Endothelial cell of umbilical vein (primary cell): ENCODE measurements at regions not wholly inside any gene's neighbourhood (a gene's known extent, or its start where the extent isn't known, plus 50 kb on each side); places are given as distances from the start of the nearest gene placed in this dataset.

Source experiments
- BruUV-seq: library from RNA; stranded (reverse); fragments of 400-500 nt; replicated peaks from 2 replicates; lab custom pipeline; 2021; lab: Mats Ljungman, UMichigan
- CTCF ChIA-PET: fragments of 300-600, 350-600 bp; sonication (Branson Sonifier 250); formaldehyde crosslinking; loops from one replicate; lab custom pipeline; 2021; ENCODE audit warnings: antibody characterized with exemption, inconsistent platforms; lab: Charles Lee
- POLR2A ChIA-PET: fragments of 300-600, 350-600 bp; sonication (Branson Sonifier 250); formaldehyde crosslinking; loops from one replicate; lab custom pipeline; 2021; ENCODE audit warnings: antibody characterized with exemption, inconsistent platforms; lab: Charles Lee
- DNase-seq: peaks from one replicate; pipeline ENCODE4 v3.0.0-alpha.2; 2011; ENCODE audit warnings: low read depth, low spot score
- FAIRE-seq: peaks from 2 replicates; lab custom pipeline; 2011; peaks lifted over from hg19 to GRCh38; lab: Jason Lieb, UNC
- H2AFZ ChIP-seq: 2 replicates; pipeline ENCODE4 v1.6.0; 2012; ENCODE audit warnings: low read depth, low read length, control low read depth, inconsistent platforms
- H3K27ac ChIP-seq: 2 replicates; pipeline ENCODE4 v1.5.1; 2011; ENCODE audit warnings: low read depth, mild to moderate bottlenecking, control low read depth, low read length, moderate library complexity; ENCODE audit not compliant: insufficient read depth
- H3K27me3 ChIP-seq, 2 experiments: 2 replicates each; pipeline versions ENCODE4 v1.6.0 to v1.6.1; 2011; ENCODE audit warnings: low read length in 2 of 2, mixed read lengths in 1 of 2; ENCODE audit not compliant: control insufficient read depth in 2 of 2, insufficient read depth in 2 of 2
- H3K36me3 ChIP-seq, 2 experiments: 2 replicates in 1 of 2; 3 replicates in 1 of 2; pipeline ENCODE4 v1.5.1; 2011; ENCODE audit warnings: low read length in 2 of 2, mild to moderate bottlenecking in 1 of 2, moderate library complexity in 1 of 2; ENCODE audit not compliant: control insufficient read depth in 2 of 2, insufficient read depth in 2 of 2; ENCODE audit errors: extremely low read depth in 1 of 2
- H3K4me1 ChIP-seq: 3 replicates; pipeline ENCODE4 v1.5.1; 2011; ENCODE audit warnings: mild to moderate bottlenecking, low read length; ENCODE audit not compliant: control insufficient read depth, insufficient read depth; ENCODE audit errors: extremely low read depth
- H3K4me2 ChIP-seq: 2 replicates; pipeline ENCODE4 v1.6.1; 2011; ENCODE audit warnings: low read length, control low read depth, mixed read lengths; ENCODE audit not compliant: insufficient read depth
- H3K4me3 ChIP-seq, 3 experiments: fragments of 200-600 bp in 1 of 3; sonication (generic), shearing (Covaris generic) in 1 of 3; replicated peaks in 1 of 3; 2 replicates each; pipeline ENCODE4 v1.5.1; 2011 to 2016; ENCODE audit warnings: control low read depth in 3 of 3, low read length in 3 of 3, mild to moderate bottlenecking in 2 of 3, inconsistent platforms in 1 of 3, low read depth in 1 of 3, moderate library complexity in 1 of 3; ENCODE audit not compliant: insufficient read depth in 1 of 3
- H3K79me2 ChIP-seq: 2 replicates; pipeline ENCODE4 v1.6.0; 2012; ENCODE audit warnings: low read length, inconsistent platforms; ENCODE audit not compliant: control insufficient read depth, insufficient read depth
- H3K9ac ChIP-seq: replicated peaks from 2 replicates; pipeline ENCODE3; 2011; ENCODE audit warnings: low read length, control low read depth; ENCODE audit not compliant: insufficient read depth; ENCODE audit errors: extremely low read depth
- H3K9me1 ChIP-seq: replicated peaks from 3 replicates; pipeline ENCODE4 v1.6.0; 2011; ENCODE audit warnings: mild to moderate bottlenecking, low read length; ENCODE audit not compliant: control insufficient read depth, insufficient read depth; ENCODE audit errors: extremely low read depth
- H3K9me3 ChIP-seq: replicated peaks from 2 replicates; pipeline ENCODE4 v1.5.1; 2012; ENCODE audit warnings: low read length, inconsistent platforms; ENCODE audit not compliant: control insufficient read depth, insufficient read depth
- H4K20me1 ChIP-seq: replicated peaks from 2 replicates; pipeline ENCODE3; 2011; ENCODE audit warnings: mild to moderate bottlenecking, low read length; ENCODE audit not compliant: control insufficient read depth, insufficient read depth; ENCODE audit errors: extremely low read depth
- EZH2 ChIP-seq: IDR thresholded peaks from 2 replicates; pipeline ENCODE4 v1.6.1; 2012; ENCODE audit warnings: borderline replicate concordance, low read depth, mild to moderate bottlenecking, moderate library complexity, low read length, inconsistent platforms; ENCODE audit not compliant: severe bottlenecking
- GATA2 ChIP-seq: IDR thresholded peaks from 2 replicates; pipeline ENCODE4 v1.7.0; 2011; ENCODE audit warnings: low read depth, mild to moderate bottlenecking, moderate library complexity, mixed read lengths, low read length; ENCODE audit not compliant: insufficient read length, insufficient read depth
- JUN ChIP-seq: IDR thresholded peaks from 2 replicates; pipeline ENCODE4 v1.6.1; 2011; ENCODE audit warnings: borderline replicate concordance, low read depth; ENCODE audit not compliant: insufficient read length, insufficient read depth
- MYC ChIP-seq: IDR thresholded peaks from one replicate; pipeline ENCODE4 v1.6.1; 2011; ENCODE audit warnings: mild to moderate bottlenecking, low read depth, low read length
- POLR2A ChIP-seq: IDR thresholded peaks from 2 replicates; pipeline ENCODE4 v1.6.1; 2012; ENCODE audit warnings: low read depth, mild to moderate bottlenecking, control low read depth, low read length
- POLR2AphosphoS5 ChIP-seq: IDR thresholded peaks from 2 replicates; pipeline ENCODE4 v1.6.1; 2012; ENCODE audit warnings: low read depth, mild to moderate bottlenecking, control low read depth, low read length, moderate library complexity; ENCODE audit not compliant: insufficient read depth
- dilution Hi-C: fragments of 300-500 bp; cut with MboI; formaldehyde crosslinking; loops from one replicate; pipeline ENCODE4 v1.15.0; 2019; ENCODE audit warnings: low sequenced_read_pairs; ENCODE audit not compliant: extremely low pct_ligation_motif_present
- intact Hi-C: fragments of 100-400 bp; cut with micrococcal nuclease; formaldehyde crosslinking; loops from one replicate; pipeline ENCODE4 v1.10.0; 2022
- TF ChIP-seq, protein P1 (sequence below), 2 donors: IDR thresholded peaks; 1 replicate in 1 of 2; 2 replicates in 1 of 2; pipeline ENCODE4 v1.5.1; 2011; ENCODE audit warnings: low read length in 2 of 2, mild to moderate bottlenecking in 2 of 2, moderate library complexity in 2 of 2, control low read depth in 1 of 2, inconsistent platforms in 1 of 2, low read depth in 1 of 2; ENCODE audit not compliant: insufficient read depth in 1 of 2; ENCODE audit errors: extremely low read depth in 1 of 2
- TF ChIP-seq, protein P2 (sequence below): IDR thresholded peaks from 2 replicates; pipeline ENCODE4 v1.6.1; 2011; ENCODE audit not compliant: insufficient read depth, insufficient read length

DNA sequence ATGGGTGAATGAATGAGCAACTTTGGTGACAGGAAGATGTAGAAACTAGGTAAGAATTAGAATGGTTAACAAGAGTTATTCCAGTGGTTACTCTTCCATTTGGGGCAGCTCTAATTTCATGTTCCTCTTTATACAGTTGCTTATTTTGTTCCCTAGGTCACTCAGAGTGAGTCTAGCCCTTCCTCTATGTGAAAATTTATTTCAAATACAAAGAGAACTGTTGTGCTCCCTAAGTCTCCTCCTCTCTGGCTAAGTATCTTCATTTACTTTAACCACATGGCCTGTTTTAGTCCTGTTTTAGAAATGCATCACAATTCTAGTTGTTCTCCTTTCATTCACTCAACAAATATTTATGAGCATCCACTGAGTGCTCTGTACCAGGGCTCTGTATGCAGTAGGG, 51.1 kb upstream of the HIF1A start:
- ChIA-PET CTCF (no interaction called here), POLR2A (no interaction called here)
- no peak overlapping the region for H3K4me2 ChIP-seq
- H3K4me1 ChIP-seq, result no peaks in the 10 kb centered on the region
- no peak overlapping the region for H3K4me3 ChIP-seq
- H3K9ac ChIP-seq, result no peak overlapping the region
- no peaks in the 10 kb centered on the region for H4K20me1 ChIP-seq
- DNase-seq, result no peak
- no peaks in the 10 kb centered on the region for H3K9me1 ChIP-seq
- no peaks in the 10 kb centered on the region for H3K27me3 ChIP-seq
- dilution Hi-C loops, result no loop called here
- no TSS peak for BruUV-seq
- no peaks in the 10 kb centered on the region for H3K9me3 ChIP-seq
- intact Hi-C loops, result no loop called here
- no peak overlapping the region for H3K27ac ChIP-seq
- no peaks in the 10 kb centered on the region for H3K36me3 ChIP-seq
- TF ChIP-seq, protein P1, sequence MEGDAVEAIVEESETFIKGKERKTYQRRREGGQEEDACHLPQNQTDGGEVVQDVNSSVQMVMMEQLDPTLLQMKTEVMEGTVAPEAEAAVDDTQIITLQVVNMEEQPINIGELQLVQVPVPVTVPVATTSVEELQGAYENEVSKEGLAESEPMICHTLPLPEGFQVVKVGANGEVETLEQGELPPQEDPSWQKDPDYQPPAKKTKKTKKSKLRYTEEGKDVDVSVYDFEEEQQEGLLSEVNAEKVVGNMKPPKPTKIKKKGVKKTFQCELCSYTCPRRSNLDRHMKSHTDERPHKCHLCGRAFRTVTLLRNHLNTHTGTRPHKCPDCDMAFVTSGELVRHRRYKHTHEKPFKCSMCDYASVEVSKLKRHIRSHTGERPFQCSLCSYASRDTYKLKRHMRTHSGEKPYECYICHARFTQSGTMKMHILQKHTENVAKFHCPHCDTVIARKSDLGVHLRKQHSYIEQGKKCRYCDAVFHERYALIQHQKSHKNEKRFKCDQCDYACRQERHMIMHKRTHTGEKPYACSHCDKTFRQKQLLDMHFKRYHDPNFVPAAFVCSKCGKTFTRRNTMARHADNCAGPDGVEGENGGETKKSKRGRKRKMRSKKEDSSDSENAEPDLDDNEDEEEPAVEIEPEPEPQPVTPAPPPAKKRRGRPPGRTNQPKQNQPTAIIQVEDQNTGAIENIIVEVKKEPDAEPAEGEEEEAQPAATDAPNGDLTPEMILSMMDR (IDR thresholded peaks at IDR 0.05; ENCODE audit: extremely low read depth in 1 of 2, insufficient read depth in 1 of 2, low read depth in 1 of 2, low read length in 2 of 2), result no peak
- TF ChIP-seq GATA2 (no peak), MYC (no peak), JUN (no peak), POLR2A (no peak), POLR2AphosphoS5 (no peak), EZH2 (no peak)
- TF ChIP-seq, protein P2, sequence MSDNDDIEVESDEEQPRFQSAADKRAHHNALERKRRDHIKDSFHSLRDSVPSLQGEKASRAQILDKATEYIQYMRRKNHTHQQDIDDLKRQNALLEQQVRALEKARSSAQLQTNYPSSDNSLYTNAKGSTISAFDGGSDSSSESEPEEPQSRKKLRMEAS, result no peak
- H3K79me2 ChIP-seq, result no peaks in the 10 kb centered on the region
- H2AFZ ChIP-seq, result no peak overlapping the region
- no peak for FAIRE-seq
